NCI-H460 (cell line): ENCODE measurements at regions not wholly inside any gene's neighbourhood (a gene's known extent, or its start where the extent isn't known, plus 50 kb on each side); places are given as distances from the start of the nearest gene placed in this dataset.

ENCODE experiments used
- DNase-seq: peaks from one replicate; pipeline ENCODE4 v3.0.0-alpha.2; 2016; ENCODE audit warnings: low read depth; ENCODE audit errors: extremely low read depth

DNA sequence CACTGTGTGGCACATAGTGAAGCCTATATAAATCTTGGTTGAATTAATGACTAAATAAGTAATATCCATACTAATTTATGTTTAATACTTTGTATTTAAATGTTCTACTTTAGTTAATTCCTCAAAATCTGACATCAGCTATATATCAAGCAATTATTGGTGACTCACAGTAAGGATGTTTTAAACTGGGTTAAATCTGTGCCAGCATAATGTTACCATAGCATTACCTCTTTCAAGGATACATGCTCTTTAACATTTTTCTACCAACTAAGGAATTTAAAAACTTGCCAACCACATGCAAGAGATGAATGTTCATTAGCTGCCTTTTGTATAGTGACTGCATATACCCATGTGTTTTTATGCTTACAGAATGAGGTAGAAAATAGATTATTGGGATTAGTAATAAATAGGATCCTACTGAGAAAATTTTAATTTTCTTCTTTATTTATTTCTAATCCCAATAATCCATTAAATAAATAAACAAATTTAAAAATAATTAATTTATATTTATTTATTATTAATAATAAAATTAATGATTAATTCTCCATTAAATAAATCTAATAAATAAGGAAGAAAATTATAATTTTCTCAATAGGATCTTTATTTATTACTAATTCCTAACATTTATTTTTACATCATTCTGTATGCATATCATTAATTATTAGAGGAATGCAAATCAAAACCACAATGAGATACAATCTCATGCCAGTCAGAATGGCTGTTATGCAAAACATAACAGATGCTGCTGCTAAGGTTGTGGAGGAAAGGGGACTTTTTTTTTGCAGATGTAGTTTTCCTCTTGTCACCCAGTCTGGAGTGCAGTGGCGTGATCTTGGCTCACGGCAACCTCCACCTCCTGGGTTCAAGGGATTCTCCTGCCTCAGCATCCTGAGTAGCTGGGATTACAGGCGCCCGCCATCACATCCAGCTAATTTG, 410.7 kb upstream of the DSEL start:
- no peak for DNase-seq

DNA sequence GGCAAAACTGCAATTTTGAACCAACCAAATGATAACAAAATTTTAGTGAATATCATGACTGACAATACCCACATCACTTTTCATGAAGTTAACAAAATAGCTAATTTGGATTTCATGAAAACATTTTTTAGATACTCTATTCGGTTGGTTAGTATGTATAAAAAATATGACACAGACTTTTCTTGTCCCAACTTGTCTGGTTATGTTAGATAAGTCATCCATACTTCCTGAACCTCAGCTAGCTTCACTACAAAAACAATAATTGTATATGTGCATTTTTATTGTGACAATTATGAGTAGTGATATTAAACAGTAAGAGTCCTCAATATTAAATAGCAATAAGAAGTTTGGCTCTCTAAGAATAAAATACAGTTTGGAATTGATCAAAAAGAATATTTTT, 408.1 kb upstream of the DSEL start:
- DNase-seq: no peak

DNA sequence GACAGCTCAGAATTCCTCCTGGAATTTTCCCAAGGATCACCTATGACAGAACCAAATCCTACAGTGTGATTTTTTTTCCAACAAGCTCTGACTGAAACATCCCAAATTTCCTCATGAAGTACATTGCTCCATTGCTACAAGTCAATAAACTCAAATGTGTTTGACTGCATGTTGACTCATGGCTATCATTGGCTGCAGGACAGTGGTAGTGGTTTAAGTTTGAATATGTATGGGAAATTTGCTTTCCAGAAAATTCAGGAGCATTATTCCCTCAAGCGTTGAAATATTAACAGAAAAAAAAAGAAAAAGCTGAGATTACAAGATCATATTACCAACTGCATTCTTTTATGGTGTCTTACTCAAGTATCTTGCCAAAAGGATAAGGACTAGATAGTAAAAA, 402.8 kb upstream of the DSEL start:
- no peak for DNase-seq

DNA sequence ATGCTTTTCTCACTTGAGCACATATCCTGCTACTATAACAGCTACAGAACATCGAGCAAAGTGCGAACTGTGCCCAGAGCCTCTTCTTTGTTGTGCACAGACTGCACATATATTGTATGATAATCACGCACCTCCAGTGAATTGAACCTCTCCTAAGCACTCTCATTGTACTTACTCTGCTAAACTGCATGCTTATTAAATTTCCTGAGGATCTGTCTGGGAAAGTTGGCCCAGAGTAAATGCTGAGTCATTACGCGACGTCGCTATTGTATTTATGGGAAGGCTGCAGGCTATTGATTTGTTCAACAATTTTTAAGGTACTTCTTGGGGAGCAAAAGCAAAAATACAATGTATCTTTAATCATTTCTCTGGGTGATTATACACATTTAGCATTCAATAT, 399.6 kb upstream of the DSEL start:
- DNase-seq: no peak

DNA sequence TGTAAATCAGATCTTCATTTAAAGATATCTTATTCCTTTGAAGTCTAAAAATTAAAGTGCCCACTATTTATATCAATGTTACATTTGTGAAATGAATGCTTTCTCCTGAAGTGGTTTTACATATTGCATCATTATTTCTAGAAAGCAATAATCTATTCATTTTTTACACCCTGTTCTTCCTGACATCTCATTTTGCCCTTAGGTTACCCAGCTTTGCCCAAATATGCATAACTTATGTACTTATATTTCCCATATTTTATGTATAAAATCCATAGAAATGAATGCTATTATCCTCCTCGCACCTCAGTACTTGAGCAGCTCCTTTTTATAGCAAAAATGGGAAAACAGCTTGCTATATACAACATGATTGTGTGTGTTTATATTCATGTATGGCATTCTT, 396.5 kb upstream of the DSEL start:
- no peak for DNase-seq

DNA sequence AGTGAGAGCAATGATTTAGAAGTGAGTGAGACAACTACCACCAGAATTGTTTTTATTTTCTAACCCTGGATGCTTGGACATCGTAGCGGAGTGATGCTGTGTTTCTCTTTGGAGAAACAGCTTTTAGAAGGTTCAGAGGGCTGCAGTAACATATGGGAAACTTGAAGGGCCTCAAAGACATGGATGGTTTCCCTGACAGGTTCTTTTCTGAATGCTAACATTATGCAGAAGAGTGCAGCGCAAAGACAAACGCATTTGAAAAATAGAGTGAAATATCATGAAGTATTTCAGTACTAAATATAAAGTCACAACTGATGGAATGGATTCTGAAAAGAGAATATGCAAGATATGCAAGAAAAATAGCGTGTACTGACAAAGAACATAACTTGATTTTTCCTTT, 385.1 kb upstream of the DSEL start:
- no peak for DNase-seq

DNA sequence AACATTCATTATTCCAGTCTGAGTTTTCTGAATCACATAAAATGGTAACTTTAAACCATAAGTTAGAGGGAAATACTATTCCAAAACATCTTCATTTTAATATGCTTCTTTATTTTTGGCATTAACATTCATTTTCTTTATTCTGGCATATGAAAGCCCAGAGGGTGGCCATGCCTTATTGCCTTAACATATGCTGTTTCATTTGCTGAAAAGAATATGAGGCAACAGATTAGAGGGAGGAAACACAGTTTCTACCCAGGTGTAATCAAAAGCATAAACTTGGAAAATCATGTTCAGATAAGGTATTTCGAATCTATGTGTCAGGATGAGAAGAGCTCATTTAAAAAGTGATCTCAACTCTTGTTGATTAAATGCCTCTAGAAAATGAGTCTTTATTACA, 379.9 kb upstream of the DSEL start:
- DNase-seq: no peak

DNA sequence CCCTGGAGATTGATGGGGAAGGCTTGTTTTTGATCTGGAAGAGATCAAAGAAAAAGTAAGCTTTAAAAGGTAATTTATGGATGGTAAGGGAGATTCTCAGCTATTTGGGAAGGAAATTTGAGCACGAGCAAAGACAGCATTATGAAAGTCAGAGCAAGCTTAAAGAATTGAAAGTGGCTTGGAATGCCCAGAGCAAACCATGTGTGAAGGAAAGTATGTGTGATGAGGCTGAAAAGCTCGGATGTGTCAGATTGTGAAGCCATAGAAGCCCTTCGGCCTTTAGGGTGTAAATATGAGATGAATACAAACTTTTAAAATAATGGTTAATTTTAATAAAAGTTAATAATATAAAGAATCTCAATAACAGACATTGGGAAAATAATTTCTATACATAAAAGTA, 377.4 kb upstream of the DSEL start:
- DNase-seq: no peak

DNA sequence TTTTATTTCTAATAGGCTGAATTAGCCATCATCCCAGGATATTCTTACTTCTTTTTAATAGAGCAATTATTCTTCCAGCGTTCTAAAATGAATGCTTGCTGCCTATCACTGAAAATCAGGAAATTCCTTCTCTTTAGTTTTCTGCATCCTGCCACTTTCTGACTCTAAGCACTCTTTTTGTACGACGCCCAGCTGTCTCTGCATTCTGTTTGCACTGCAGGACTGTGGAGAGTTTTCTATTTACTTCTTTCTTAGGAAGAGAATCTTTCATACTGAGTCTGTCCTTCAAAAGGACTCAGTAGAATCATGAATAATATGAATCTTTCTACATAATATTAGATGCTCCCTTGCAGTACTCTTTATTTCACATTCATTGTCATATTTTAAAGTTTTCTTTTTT, 360.4 kb upstream of the DSEL start:
- no peak for DNase-seq

DNA sequence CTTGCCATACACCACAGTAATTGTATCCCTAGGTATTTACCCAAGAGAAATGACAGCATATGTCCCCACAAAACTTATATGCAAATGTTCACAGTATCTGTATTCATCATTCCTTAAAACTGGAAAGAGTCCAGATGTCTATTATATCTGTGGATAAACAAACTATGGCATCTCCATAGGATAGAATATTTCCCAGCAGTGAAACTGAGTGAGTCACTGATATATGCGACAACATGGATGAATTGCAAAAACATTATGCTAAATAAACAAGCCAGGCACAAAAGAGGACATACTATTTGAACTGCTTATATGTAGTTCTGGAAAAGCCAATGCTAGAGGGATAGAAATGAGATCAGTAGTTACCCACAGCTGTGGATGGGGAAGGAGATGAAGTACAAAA, 359.4 kb upstream of the DSEL start:
- no peak for DNase-seq

DNA sequence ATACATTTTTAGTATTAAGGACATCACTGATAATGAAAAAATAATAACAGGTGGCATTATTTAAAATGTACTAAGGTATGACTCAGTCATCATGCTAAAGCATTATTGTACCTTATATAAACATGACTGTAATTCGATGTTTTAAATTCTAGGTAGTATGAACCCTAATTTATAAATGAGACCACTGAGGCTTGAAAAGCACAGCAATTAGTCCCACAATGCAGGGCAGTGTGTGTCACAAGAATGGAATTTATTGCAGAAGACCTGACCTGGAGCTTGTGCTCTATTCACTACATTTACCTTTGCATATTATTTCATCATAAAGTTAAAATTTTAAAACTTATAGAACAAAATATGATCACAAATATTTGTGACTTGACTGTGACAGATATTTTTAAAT, 358.5 kb upstream of the DSEL start:
- DNase-seq: no peak

DNA sequence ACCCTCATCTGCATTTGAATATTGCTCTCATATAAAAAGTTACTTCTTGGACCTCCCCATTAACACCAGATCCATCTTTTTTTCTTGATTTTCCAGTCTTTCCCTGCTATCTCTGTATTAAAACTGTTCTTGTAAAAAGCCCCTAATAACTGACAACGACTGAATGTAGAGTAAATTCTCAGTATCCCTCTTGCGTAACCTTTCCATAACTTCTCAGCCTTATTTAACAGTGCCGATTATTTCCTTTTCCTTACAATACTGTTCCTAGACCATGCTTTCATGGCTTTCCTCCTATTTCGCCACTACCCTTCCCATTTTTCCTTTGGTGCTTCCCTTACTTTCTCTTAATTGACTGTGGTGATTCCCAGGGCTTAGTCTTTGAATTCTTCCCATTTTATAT, 348.9 kb upstream of the DSEL start:
- no peak for DNase-seq

DNA sequence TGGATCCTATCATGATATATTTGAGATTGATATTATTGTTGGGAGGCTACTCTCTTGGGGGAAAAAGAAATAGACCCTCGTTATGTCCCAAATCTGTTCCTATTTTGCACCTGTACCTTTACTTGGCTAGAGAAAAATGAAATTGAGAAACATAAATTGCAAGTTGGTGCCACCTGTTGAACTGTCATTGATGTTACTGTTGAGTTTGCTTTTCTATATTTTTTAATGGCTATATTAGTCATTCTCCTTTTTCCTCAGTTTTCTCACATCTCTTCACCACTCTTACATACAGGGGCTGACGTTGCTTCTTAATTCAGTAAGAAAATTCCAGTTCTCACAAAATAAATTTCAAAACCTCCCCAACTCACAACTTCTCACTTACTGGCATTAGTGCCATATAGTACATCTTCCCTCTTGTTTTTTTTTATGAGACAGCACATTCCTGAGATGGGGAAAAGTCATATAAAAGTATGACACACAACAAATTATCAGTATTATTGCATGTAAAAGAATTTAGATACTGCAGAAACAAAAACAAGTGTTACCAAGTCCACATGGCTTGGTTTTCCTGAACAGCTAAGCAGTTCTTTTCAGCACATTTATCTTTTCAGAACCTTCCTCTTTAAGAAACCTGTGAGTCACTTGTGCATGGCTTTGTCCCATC, 348.3 kb upstream of the DSEL start:
- DNase-seq: no peak

DNA sequence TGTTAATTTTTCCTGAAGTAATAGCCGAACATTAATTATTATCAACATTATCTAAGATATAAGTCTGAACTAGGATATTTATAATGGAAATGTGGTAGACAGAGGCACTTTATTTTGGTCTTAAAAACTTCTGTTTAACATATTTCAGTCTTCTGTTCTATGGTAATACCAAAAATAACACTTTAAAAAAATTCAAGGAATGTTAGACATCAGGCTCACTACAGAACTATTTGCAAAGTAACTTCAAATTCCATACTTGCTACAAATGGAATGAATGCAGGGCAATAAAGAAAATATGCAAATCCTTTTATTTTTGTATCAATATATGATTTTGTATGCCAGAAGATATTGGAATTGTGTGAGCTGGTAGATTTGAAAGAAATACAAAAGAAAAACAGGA, 345.5 kb upstream of the DSEL start:
- DNase-seq: no peak

DNA sequence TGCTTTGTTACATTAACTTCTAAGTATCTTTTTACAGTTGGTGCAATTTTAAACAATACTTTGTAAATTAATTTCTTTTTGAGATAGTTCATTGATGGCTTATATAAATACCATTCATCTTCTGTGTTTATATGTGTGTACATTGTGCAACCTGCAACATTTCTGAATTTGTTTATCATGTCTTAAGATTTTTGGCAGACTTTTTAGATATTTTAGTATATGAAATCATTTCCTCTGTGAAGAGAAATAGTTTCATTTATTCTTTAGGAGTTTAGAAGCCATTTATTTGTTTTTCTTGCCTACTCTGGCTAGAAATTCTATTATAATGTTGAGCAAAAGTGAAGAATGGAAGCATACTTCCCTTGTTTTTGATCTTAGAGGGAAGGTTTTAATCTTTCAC, 337.8 kb upstream of the DSEL start:
- DNase-seq: no peak

DNA sequence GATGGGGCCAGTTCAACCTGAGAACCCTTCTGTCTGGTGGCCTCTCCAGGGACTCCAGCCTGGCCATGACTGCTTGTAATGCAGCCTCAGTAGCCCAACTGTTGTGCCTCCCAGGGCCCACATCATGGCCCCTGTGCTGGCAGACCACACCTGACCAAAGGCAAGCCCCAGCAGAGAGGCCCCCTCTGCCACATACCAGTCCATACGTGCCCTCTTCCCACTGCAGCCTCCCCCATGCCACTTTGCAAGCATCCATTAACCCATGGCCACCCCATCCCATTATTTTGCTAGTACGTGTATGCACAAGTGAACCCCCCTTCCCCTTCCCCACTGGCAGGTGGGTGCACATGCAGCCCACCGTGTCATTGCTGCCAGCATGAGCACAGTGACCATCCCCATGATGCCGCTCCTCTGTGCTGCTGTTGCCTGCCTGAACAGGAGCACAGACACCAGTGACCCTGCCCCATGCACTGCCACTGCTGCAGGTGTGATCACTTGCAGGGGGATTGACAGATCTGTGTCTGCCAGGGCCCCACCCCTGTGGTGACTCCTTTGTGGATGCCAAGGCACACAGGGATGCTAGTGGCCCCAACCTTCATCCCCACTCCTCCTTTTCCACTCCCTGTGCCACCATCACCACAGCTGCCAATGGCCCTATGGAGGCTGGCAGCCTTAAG, 330.0 kb upstream of the DSEL start:
- no peak for DNase-seq

DNA sequence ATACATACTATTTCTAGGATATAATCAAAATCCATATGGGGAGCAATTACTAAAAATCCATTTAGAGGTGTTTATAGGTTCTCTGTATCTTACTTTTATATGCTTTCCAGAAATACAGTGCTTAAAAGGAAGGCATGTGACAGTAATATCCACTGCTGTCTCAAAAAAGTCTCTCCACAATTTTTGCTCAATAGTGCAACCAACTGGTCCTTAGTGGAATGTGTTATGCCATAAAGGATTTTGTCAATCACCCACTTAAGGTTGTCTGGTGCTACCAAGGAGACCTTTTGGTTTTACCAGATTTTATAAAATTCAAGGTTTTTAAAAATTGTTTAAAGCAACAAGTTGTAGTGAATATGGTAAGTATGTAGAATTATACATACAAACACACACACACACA, 328.5 kb upstream of the DSEL start:
- DNase-seq: no peak

DNA sequence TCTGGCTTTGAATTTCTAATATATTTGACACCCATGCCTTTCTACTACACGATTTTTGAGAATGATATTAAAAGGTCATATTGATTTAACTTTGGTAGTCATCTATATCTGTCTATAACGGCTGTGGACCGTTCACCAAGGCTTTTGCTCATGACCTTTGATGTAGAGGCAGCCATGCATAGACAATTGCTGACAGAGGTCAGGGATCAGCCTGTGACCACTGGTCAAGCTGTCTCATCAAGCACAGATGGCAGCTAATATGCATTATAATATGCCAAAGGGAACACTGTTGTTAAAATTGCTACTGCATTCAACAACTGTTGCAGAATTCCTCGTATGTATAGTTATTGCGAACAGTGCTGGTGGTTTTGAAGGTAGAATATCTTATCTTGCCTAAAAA, 323.9 kb upstream of the DSEL start:
- no peak for DNase-seq

DNA sequence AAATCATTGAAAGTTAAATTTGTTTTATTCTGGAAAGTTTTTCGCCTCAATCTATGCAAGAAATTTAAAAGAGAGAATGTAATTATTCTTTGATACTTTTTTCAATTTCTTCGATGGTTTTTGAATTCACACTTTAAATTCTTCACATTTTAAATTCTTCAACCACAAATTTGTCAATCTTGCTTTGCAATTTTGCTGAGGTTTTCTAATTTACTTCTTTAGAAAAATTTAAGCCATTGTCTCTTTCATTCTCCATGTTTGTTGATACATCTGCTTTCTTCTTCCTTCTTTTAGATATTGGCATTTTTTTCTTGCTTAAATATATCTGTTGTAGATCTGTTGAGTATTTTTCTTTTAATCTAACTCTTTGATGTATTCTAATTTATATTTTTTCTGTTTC, 301.9 kb upstream of the DSEL start:
- no peak for DNase-seq

DNA sequence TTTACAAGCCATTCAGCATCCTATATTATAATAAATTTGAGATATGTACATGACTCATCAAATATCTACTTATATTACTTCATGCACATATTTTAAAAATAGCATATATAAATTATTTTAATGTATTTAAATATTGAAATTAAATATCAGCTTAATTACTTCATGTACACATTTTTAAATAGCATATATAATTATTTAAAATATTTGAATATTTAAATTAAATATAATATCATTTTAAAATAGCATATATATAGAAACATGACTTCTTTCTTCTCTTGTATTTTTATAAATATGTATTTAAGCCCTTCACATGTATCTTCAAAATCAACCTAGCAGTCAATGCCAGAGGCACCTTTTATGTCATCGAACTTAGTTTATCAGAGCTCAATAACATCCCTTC, 298.8 kb upstream of the DSEL start:
- no peak for DNase-seq

DNA sequence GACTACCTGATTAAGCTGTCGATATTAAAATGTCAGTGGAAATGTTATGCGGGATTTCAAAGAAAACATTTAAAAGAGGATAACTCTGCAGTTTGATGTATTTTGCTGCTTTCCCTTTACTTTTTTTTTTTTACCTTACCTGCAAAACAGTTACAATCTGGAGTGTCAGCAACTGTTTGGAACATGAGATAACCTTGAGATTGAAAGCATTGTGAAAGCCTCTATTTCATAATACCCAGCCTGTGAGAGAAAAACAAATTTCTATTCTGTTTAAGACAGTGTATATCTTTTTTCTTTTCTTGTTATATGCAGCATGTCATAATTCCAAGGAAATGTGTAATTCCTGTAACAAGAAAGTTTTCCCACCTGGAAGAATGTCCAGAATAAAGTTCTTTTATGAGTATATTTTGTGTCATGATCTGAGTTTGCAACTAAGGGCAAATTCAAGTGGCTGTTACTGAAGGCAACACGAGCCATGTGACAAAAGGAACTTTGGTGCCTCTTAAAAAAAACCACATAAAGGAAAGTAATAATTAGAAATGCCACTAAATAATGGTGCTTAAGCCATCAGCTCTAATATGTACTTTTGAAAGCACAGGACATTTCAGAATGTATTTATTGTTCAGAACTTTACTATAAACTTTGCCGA, 297.0 kb upstream of the DSEL start:
- DNase-seq: no peak
